ENCODE measurements at regions not wholly inside any gene's neighbourhood (a gene's known extent, or its start where the extent isn't known, plus 50 kb on each side); places are given as distances from the start of the nearest gene placed in this dataset.

- TF ChIP-seq, protein P1, sequence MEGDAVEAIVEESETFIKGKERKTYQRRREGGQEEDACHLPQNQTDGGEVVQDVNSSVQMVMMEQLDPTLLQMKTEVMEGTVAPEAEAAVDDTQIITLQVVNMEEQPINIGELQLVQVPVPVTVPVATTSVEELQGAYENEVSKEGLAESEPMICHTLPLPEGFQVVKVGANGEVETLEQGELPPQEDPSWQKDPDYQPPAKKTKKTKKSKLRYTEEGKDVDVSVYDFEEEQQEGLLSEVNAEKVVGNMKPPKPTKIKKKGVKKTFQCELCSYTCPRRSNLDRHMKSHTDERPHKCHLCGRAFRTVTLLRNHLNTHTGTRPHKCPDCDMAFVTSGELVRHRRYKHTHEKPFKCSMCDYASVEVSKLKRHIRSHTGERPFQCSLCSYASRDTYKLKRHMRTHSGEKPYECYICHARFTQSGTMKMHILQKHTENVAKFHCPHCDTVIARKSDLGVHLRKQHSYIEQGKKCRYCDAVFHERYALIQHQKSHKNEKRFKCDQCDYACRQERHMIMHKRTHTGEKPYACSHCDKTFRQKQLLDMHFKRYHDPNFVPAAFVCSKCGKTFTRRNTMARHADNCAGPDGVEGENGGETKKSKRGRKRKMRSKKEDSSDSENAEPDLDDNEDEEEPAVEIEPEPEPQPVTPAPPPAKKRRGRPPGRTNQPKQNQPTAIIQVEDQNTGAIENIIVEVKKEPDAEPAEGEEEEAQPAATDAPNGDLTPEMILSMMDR (IDR thresholded peaks at IDR 0.05; ENCODE audit: low read depth, low read length, missing control alignments): no peak
- Histone ChIP-seq H3K27me3 (replicated peaks) (no peaks in the 10 kb centered on the region), H3K4me3 (ENCODE audit: low read depth, low read length) (no peak overlapping the region), H3K27ac (peak overlapping the region; percentile 86), H3K36me3 (replicated peaks) (no peaks in the 10 kb centered on the region)
- in situ Hi-C loops (cut with HindIII; ENCODE audit: low pct_ligation_motif_present, low sequenced_read_pairs): no loop called here
- peak; percentile 68 for DNase-seq
Observed at GRCh38 chr11:92703449-92703830, 266.0 kb upstream of the MTNR1B start.

DNA sequence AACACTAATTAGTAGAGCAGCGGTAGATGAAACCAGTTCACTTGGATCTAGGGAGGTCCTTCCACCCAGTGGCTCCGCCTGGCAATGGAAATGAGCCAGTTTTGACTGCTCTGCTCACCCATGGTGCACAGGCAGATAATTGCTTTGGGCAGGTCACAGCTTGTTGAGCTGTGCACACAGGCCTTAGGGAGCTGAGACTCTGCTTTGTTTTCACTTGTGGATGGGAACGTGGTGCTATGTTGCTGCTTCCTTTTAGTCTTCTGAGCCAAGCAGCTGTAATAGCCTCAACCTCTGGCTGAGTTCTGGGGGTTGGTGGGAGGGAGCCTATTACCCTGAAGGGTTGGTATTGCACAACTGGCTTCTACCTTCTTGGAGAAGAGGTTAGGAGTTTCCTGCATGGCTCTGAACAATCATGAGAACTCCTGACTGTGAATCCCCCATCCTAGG is 262.3 kb upstream of the MTNR1B start:
- TF ChIP-seq, protein P1 (IDR thresholded peaks at IDR 0.05; ENCODE audit: low read depth, low read length, missing control alignments): no peak
- H3K27ac ChIP-seq: no peak overlapping the region
- in situ Hi-C loops (cut with HindIII; ENCODE audit: low pct_ligation_motif_present, low sequenced_read_pairs): no loop called here
- H3K36me3 ChIP-seq (replicated peaks): no peaks in the 10 kb centered on the region
- DNase-seq: no peak
- no peaks in the 10 kb centered on the region for H3K27me3 ChIP-seq (replicated peaks)
- no peak overlapping the region for H3K4me3 ChIP-seq (ENCODE audit: low read depth, low read length)

DNA sequence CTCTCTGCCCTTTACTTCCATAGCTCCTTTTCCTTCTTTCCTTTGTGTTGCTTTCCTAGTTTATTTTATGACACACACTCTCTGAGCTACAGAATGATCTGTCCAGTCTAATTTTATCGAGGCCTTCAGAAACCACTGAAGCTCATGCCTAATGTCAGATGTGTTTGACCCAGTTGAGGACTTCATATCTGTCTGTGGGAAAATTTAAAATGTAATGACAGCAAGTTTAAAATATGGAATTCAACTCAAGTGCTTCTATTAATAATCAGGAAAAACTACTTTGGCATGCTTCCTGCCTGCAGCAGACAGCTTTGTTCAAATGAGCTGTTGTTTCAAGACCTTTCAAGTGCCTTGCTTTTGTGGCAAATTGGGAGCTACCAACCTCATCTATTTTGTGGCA is 261.8 kb upstream of the MTNR1B start:
- in situ Hi-C loops (cut with HindIII; ENCODE audit: low pct_ligation_motif_present, low sequenced_read_pairs): no loop called here
- Histone ChIP-seq H3K36me3 (replicated peaks) (no peaks in the 10 kb centered on the region), H3K4me3 (ENCODE audit: low read depth, low read length) (no peak overlapping the region), H3K27me3 (replicated peaks) (no peaks in the 10 kb centered on the region), H3K27ac (no peak overlapping the region)
- TF ChIP-seq, protein P1 (IDR thresholded peaks at IDR 0.05; ENCODE audit: low read depth, low read length, missing control alignments): no peak
- DNase-seq: peak; percentile 11

DNA sequence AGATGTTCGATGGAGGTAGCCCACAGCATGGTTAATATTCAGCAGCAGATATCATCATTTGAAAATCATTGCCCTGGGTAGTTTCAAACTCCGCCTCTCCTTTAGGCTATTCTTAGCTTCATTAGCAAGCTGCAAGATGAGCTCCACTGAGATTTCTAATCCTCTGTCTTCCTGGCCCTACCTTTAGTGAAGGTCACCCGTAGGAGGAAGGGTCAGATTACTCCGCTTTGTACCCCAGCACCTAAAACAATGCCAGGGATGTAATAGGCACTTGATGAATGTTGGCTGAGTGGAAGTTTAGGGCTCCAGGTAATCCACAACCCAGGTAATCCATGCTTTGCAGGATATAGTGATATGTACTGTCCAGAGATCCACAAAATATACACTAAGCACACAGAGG is 260.1 kb upstream of the MTNR1B start:
- TF ChIP-seq, protein P1 (IDR thresholded peaks at IDR 0.05; ENCODE audit: low read depth, low read length, missing control alignments): no peak
- Histone ChIP-seq H3K4me3 (ENCODE audit: low read depth, low read length) (no peak overlapping the region), H3K36me3 (replicated peaks) (no peaks in the 10 kb centered on the region), H3K27ac (no peak overlapping the region), H3K27me3 (replicated peaks) (no peaks in the 10 kb centered on the region)
- DNase-seq: no peak
- in situ Hi-C loops (cut with HindIII; ENCODE audit: low pct_ligation_motif_present, low sequenced_read_pairs): no loop called here

GRCh38 chr11:92711926-92712325 is 257.5 kb upstream of the MTNR1B start:
- no peaks in the 10 kb centered on the region for H3K36me3 ChIP-seq (replicated peaks)
- H3K27ac ChIP-seq: no peak overlapping the region
- H3K27me3 ChIP-seq (replicated peaks): no peaks in the 10 kb centered on the region
- no peak overlapping the region for H3K4me3 ChIP-seq (ENCODE audit: low read depth, low read length)
- TF ChIP-seq, protein P1 (IDR thresholded peaks at IDR 0.05; ENCODE audit: low read depth, low read length, missing control alignments): no peak
- DNase-seq: no peak
- in situ Hi-C loops (cut with HindIII; ENCODE audit: low pct_ligation_motif_present, low sequenced_read_pairs): no loop called here

DNA sequence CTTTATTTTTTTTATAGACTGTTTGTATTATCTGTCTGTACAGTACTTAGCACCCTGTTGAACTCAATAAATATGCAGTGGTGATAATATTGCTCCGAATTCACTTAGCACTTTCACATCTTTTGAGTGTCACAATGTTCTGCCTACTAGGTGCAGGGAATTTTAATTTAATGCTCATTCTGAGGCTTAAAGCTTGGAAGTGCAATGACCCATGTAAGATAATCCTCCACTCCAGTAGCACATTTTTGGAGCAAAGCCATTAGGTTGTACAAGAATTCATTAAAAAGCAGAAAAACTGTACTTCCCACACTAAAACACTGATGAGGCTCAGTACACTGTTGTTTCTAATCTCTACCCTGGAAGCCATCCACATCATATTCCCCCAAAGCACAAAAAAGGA is 255.3 kb upstream of the MTNR1B start:
- in situ Hi-C loops (cut with HindIII; ENCODE audit: low pct_ligation_motif_present, low sequenced_read_pairs): no loop called here
- H3K4me3 ChIP-seq (ENCODE audit: low read depth, low read length): no peak overlapping the region
- no peaks in the 10 kb centered on the region for H3K27me3 ChIP-seq (replicated peaks)
- TF ChIP-seq, protein P1 (IDR thresholded peaks at IDR 0.05; ENCODE audit: low read depth, low read length, missing control alignments): no peak
- H3K36me3 ChIP-seq (replicated peaks): no peaks in the 10 kb centered on the region
- no peak for DNase-seq
- no peak overlapping the region for H3K27ac ChIP-seq

Data from brain microvascular endothelial cell (primary cell).